ENCODE measurements at regions not wholly inside any gene's neighbourhood (a gene's known extent, or its start where the extent isn't known, plus 50 kb on each side); places are given as distances from the start of the nearest gene placed in this dataset.

GRCh38 chr2:125842041-125842440, 813.9 kb upstream of the GYPC start:
- no peak for TF ChIP-seq CTCF (IDR thresholded peaks at IDR 0.05; ENCODE audit: low read depth, low read length)
- TF ChIP-seq MAX (IDR thresholded peaks at IDR 0.05; ENCODE audit: low read depth, low read length) = no peak
- no peak for TF ChIP-seq POLR2A (IDR thresholded peaks at IDR 0.05; ENCODE audit: extremely low read depth, insufficient read length)
- TF ChIP-seq MYC (IDR thresholded peaks at IDR 0.05; ENCODE audit: low read depth, low read length) = no peak
- no peak overlapping the region for H3K4me3 ChIP-seq (ENCODE audit: low read depth, low read length)
- DNase-seq (ENCODE audit: low read depth) = no peak

GRCh38 chr2:125850541-125850940, 805.4 kb upstream of the GYPC start:
- H3K4me3 ChIP-seq (ENCODE audit: low read depth, low read length) = no peak overlapping the region
- DNase-seq (ENCODE audit: low read depth) = no peak
- TF ChIP-seq MAX (IDR thresholded peaks at IDR 0.05; ENCODE audit: low read depth, low read length) (no peak), MYC (IDR thresholded peaks at IDR 0.05; ENCODE audit: low read depth, low read length) (no peak), POLR2A (IDR thresholded peaks at IDR 0.05; ENCODE audit: extremely low read depth, insufficient read length) (no peak)

GRCh38 chr2:125852364-125852763, 803.6 kb upstream of the GYPC start:
- H3K4me3 ChIP-seq (ENCODE audit: low read depth, low read length) = no peak overlapping the region

GRCh38 chr2:125853626-125854025, 802.3 kb upstream of the GYPC start:
- no peak for DNase-seq (ENCODE audit: low read depth)
- no peak for TF ChIP-seq MYC (IDR thresholded peaks at IDR 0.05; ENCODE audit: low read depth, low read length)
- TF ChIP-seq CTCF (IDR thresholded peaks at IDR 0.05; ENCODE audit: low read depth, low read length) = no peak
- TF ChIP-seq POLR2A (IDR thresholded peaks at IDR 0.05; ENCODE audit: extremely low read depth, insufficient read length) = no peak
- no peak overlapping the region for H3K4me3 ChIP-seq (ENCODE audit: low read depth, low read length)

More at GRCh38 chr2:125852364-125852763, 803.6 kb upstream of the GYPC start:
- no peak for DNase-seq (ENCODE audit: low read depth)
- no peak for TF ChIP-seq MYC (IDR thresholded peaks at IDR 0.05; ENCODE audit: low read depth, low read length)
- TF ChIP-seq POLR2A (IDR thresholded peaks at IDR 0.05; ENCODE audit: extremely low read depth, insufficient read length) = no peak
- TF ChIP-seq MAX (IDR thresholded peaks at IDR 0.05; ENCODE audit: low read depth, low read length) = no peak
- TF ChIP-seq CTCF (IDR thresholded peaks at IDR 0.05; ENCODE audit: low read depth, low read length) = no peak

- no peak overlapping the region for H3K4me3 ChIP-seq (ENCODE audit: low read depth, low read length)
- no peak for DNase-seq (ENCODE audit: low read depth)
- TF ChIP-seq MAX (IDR thresholded peaks at IDR 0.05; ENCODE audit: low read depth, low read length) (no peak), POLR2A (IDR thresholded peaks at IDR 0.05; ENCODE audit: extremely low read depth, insufficient read length) (no peak), MYC (IDR thresholded peaks at IDR 0.05; ENCODE audit: low read depth, low read length) (no peak), CTCF (IDR thresholded peaks at IDR 0.05; ENCODE audit: low read depth, low read length) (no peak)
Observed at GRCh38 chr2:125855204-125855603, 800.8 kb upstream of the GYPC start.

GRCh38 chr2:125857971-125858794, 797.8 kb upstream of the GYPC start:
- no peak overlapping the region for H3K4me3 ChIP-seq (ENCODE audit: low read depth, low read length)
- TF ChIP-seq MAX (IDR thresholded peaks at IDR 0.05; ENCODE audit: low read depth, low read length) (no peak), CTCF (IDR thresholded peaks at IDR 0.05; ENCODE audit: low read depth, low read length) (no peak), MYC (IDR thresholded peaks at IDR 0.05; ENCODE audit: low read depth, low read length) (no peak), POLR2A (IDR thresholded peaks at IDR 0.05; ENCODE audit: extremely low read depth, insufficient read length) (no peak)
- DNase-seq (ENCODE audit: low read depth) = no peak

Measured in NB4 (cell line).